ENCODE measurements at regions not wholly inside any gene's neighbourhood (a gene's known extent, or its start where the extent isn't known, plus 50 kb on each side); places are given as distances from the start of the nearest gene placed in this dataset.

GRCh38 chr1:244917073-244917670 is 52.8 kb upstream of the HNRNPU start:
- intact Hi-C loops (cut with DNase I; ENCODE audit: low total_unique reads) (loop anchor here (1.0 to 5.0 kb wide), 3 partner anchors 18 to 265 kb away; partner anchors contain the start of genes COX20 and DESI2), in situ Hi-C loops (cut with MboI; ENCODE audit: low sequenced_read_pairs in 4 of 4) (loop anchor here in 1 of 4 donors (5.0 kb wide), 1 partner anchor 50 kb away; a partner anchor contains a TSS)
- Histone ChIP-seq H3K36me3 (no peaks in the 10 kb centered on the region), H3K4me1 (peaks cover 32 to 37% of the 10 kb centered on the region in 2 donors), H3K27me3 (no peaks in the 10 kb centered on the region), H3K4me3 (no peak overlapping the region), H3K9me3 (no peaks in the 10 kb centered on the region), H3K27ac (peak overlapping the region; percentile 77 to 94 (median 89))
- TF ChIP-seq CTCF (IDR thresholded peaks at IDR 0.05 in 4 of 5, conservative IDR thresholded peaks at IDR 0.05 in 1 of 5) (no peak), POLR2A (IDR thresholded peaks at IDR 0.05) (no peak)
- ATAC-seq (no peak), DNase-seq (no peak)

- intact Hi-C loops (cut with DNase I; ENCODE audit: low total_unique reads), result loop anchor here (5.0 kb wide), 1 partner anchor 263 kb away; the partner anchor contains the start of gene DESI2
- peak overlapping the region; percentile 77 to 94 (median 89) for H3K27ac ChIP-seq
- H3K27me3 ChIP-seq, result no peaks in the 10 kb centered on the region
Observed at GRCh38 chr1:244915736-244916135, 51.4 kb upstream of the HNRNPU start.

DNA sequence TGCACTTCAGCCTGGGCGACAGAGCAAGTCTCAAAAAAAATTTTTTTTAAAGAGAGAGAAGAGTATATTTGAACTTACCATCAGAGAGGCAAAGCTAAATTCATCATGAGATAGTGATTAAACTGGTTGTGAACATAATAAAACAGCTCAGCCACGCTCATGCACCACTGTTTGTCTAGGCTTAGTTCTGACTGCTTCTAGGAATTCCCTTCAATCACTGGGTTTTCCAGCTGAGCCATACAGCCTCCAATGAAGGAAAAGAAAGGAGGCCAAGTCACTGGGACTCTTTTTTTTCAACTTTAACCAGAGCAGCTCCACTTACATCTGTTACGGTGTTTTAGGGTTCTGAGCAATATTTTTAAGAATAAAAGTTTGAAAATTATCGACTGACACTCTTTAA is 50.4 kb upstream of the HNRNPU start:
- Histone ChIP-seq H3K27me3 (no peaks in the 10 kb centered on the region), H3K36me3 (no peaks in the 10 kb centered on the region), H3K9me3 (no peaks in the 10 kb centered on the region), H3K4me1 (peaks cover 15 to 19% of the 10 kb centered on the region in 2 donors), H3K27ac (peak overlapping the region in 2 of 4 donors; percentile 90 to 94), H3K4me3 (no peak overlapping the region)
- intact Hi-C loops (cut with DNase I; ENCODE audit: low total_unique reads), result loop anchor here (5.0 kb wide), 1 partner anchor 262 kb away; the partner anchor contains the start of gene DESI2
- TF ChIP-seq POLR2A (IDR thresholded peaks at IDR 0.05), result no peak
- no peak for TF ChIP-seq CTCF (IDR thresholded peaks at IDR 0.05 in 4 of 5, conservative IDR thresholded peaks at IDR 0.05 in 1 of 5)
- in situ Hi-C loops (cut with MboI; ENCODE audit: low sequenced_read_pairs in 4 of 4), result loop anchor here in 1 of 4 donors (5.0 kb wide), 1 partner anchor 53 kb away; a partner anchor contains a TSS
- DNase-seq (no peak), ATAC-seq (no peak)

More at GRCh38 chr1:244915736-244916135, 51.4 kb upstream of the HNRNPU start:
- ATAC-seq (peak in 1 of 2 donors; percentile 45), DNase-seq (peak; percentile 50 to 54)
- H3K9me3 ChIP-seq, result no peaks in the 10 kb centered on the region
- H3K4me1 ChIP-seq, result peaks cover 24 to 29% of the 10 kb centered on the region in 2 donors
- H3K36me3 ChIP-seq, result no peaks in the 10 kb centered on the region
- TF ChIP-seq CTCF (IDR thresholded peaks at IDR 0.05 in 4 of 5, conservative IDR thresholded peaks at IDR 0.05 in 1 of 5), result no peak
- TF ChIP-seq POLR2A (IDR thresholded peaks at IDR 0.05), result peak in 1 of 2 donors; percentile 12
- in situ Hi-C loops (cut with MboI; ENCODE audit: low sequenced_read_pairs in 4 of 4), result loop anchor here in 1 of 4 donors (5.0 kb wide), 1 partner anchor 52 kb away; a partner anchor contains a TSS
- H3K4me3 ChIP-seq, result no peak overlapping the region
